ENCODE measurements at regions not wholly inside any gene's neighbourhood (a gene's known extent, or its start where the extent isn't known, plus 50 kb on each side); places are given as distances from the start of the nearest gene placed in this dataset.

DNA sequence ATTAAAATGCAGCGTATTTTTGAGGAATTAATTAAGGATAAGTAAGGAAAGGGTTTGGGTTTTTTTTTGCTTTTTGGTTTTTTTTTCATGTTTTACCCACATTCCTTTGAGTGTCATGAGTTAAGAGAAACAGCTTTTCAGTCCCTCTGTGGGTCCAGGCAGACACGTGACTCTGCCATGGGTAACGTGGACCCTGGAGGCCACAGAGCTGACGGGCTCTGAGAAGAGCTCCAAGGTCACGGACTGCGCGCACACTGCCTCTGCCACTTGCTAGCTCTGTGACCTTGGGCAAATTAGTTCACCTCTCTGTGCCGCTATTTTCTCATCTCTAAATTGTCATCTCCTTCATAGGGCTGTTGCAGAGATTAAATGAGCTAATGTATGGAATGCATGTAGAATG lies 588.2 kb upstream of the CDH11 start:
- Histone ChIP-seq H3K4me3 (ENCODE audit: low read depth, low read length) (no peak overlapping the region), H3K27me3 (ENCODE audit: control insufficient read depth, insufficient read depth, low read length) (peaks cover 6% of the 10 kb centered on the region), H3K36me3 (ENCODE audit: control insufficient read depth, insufficient read depth, low read length) (no peaks in the 10 kb centered on the region)
- POLR2A ChIA-PET, result interaction anchor here (0.8 kb wide), 1 partner anchor 9 kb away, joined by 3 read pairs; no protein-coding TSS in a partner anchor
- CTCF ChIA-PET, result interaction anchor here (1.3 to 1.4 kb wide), 2 partner anchors 10 to 13 kb away, joined by 3 to 4 read pairs; no protein-coding TSS in a partner anchor
- DNase-seq (ENCODE audit: low read depth), result no peak
- TF ChIP-seq, protein P1, sequence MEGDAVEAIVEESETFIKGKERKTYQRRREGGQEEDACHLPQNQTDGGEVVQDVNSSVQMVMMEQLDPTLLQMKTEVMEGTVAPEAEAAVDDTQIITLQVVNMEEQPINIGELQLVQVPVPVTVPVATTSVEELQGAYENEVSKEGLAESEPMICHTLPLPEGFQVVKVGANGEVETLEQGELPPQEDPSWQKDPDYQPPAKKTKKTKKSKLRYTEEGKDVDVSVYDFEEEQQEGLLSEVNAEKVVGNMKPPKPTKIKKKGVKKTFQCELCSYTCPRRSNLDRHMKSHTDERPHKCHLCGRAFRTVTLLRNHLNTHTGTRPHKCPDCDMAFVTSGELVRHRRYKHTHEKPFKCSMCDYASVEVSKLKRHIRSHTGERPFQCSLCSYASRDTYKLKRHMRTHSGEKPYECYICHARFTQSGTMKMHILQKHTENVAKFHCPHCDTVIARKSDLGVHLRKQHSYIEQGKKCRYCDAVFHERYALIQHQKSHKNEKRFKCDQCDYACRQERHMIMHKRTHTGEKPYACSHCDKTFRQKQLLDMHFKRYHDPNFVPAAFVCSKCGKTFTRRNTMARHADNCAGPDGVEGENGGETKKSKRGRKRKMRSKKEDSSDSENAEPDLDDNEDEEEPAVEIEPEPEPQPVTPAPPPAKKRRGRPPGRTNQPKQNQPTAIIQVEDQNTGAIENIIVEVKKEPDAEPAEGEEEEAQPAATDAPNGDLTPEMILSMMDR (IDR thresholded peaks at IDR 0.05; ENCODE audit: insufficient read depth, low read depth, low read length), result no peak

DNA sequence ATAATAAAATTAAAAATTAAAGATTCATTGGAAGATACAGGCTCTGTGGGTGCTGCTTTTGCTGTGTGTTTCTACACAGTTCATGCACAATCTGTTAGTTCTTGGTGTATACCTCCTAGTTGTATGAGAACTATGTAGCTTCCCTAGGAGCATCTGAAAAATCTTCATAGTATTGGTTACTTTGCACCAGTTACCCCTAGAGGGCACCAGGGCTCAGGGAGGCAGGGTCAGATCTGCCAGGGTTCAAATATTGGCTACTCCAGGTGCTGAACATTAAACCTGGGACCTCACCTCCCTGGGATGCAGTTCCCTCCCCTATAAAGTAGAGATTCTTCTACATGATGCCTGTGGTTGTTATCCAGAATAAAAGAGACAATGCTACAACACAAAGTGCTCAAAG lies 583.0 kb upstream of the CDH11 start:
- POLR2A ChIA-PET, result no interaction called here
- CTCF ChIA-PET, result interaction anchor here (0.8 kb wide), 2 partner anchors 96 to 231 kb away, joined by 3 read pairs; no protein-coding TSS in a partner anchor
- Histone ChIP-seq H3K36me3 (ENCODE audit: control insufficient read depth, insufficient read depth, low read length) (no peaks in the 10 kb centered on the region), H3K27me3 (ENCODE audit: control insufficient read depth, insufficient read depth, low read length) (no peaks in the 10 kb centered on the region; the same call in 1 of the 2 replicates), H3K4me3 (ENCODE audit: low read depth, low read length) (no peak overlapping the region)
- TF ChIP-seq, protein P1 (IDR thresholded peaks at IDR 0.05; ENCODE audit: insufficient read depth, low read depth, low read length), result peak; percentile 33; the same call in 1 of the 2 replicates
- DNase-seq (ENCODE audit: low read depth), result no peak

DNA sequence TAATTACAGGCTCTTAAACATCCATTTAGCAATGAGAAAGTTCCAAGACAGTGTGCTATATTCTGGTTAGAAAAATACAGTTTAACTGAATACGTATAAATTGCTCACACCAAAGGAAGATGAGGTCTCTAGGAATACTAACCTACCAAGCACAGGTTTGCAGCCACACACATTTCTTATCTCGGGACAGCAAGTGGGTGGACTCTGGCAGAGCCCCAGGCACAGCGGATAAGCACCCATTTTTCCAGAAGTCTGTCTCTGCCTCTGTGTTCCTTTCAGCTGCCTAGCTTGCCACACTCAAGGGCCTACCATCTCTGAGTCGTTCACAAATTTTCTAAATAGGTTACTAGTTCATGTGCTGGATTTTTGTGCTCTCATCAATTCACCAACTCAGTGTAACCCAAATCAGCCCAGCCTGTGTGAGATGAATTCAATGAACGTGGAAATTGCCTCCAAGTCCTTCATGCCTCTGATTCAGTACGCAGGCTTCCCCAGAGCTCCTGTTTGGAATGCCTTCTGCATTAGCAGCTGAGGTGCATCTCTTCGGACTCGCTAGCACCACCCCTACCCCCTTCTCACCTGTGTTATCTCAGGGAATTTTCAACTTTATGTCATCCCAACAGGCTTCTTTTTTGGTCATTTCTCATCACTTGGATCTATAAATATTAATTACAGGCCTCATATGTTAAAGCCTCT lies 581.0 kb upstream of the CDH11 start:
- no peak for DNase-seq (ENCODE audit: low read depth)
- H3K4me3 ChIP-seq (ENCODE audit: low read depth, low read length), result no peak overlapping the region
- ChIA-PET CTCF (no interaction called here), POLR2A (no interaction called here)
- H3K36me3 ChIP-seq (ENCODE audit: control insufficient read depth, insufficient read depth, low read length), result no peaks in the 10 kb centered on the region
- TF ChIP-seq, protein P1 (IDR thresholded peaks at IDR 0.05; ENCODE audit: insufficient read depth, low read depth, low read length), result no peak
- H3K27me3 ChIP-seq (ENCODE audit: control insufficient read depth, insufficient read depth, low read length), result no peaks in the 10 kb centered on the region; the same call in 1 of the 2 replicates

DNA sequence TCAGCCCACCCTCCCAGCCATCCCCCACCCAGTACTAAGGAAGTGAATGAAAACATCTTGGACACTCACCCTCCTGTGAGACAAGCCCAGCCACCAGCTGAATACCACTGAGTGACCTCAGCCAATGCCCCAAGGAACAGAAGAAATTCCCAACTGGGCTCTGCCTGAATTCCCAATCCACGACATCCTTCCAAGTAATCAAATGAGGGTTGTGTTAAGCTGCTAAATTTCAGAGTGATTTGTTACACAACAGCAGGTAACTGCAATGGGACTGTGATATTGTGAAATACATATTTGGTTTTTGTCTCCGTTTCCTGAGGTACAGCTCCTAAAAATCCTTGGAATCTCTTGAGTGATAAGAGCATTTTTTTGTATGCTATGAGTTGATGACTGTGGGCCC lies 578.7 kb upstream of the CDH11 start:
- POLR2A ChIA-PET, result no interaction called here
- H3K36me3 ChIP-seq (ENCODE audit: control insufficient read depth, insufficient read depth, low read length), result no peaks in the 10 kb centered on the region
- no peak overlapping the region for H3K4me3 ChIP-seq (ENCODE audit: low read depth, low read length)
- CTCF ChIA-PET, result interaction anchor here (1.3 kb wide), 1 partner anchor 9 kb away, joined by 4 read pairs; no protein-coding TSS in a partner anchor
- TF ChIP-seq, protein P1 (IDR thresholded peaks at IDR 0.05; ENCODE audit: insufficient read depth, low read depth, low read length), result no peak
- no peaks in the 10 kb centered on the region for H3K27me3 ChIP-seq (ENCODE audit: control insufficient read depth, insufficient read depth, low read length)
- DNase-seq (ENCODE audit: low read depth), result no peak

DNA sequence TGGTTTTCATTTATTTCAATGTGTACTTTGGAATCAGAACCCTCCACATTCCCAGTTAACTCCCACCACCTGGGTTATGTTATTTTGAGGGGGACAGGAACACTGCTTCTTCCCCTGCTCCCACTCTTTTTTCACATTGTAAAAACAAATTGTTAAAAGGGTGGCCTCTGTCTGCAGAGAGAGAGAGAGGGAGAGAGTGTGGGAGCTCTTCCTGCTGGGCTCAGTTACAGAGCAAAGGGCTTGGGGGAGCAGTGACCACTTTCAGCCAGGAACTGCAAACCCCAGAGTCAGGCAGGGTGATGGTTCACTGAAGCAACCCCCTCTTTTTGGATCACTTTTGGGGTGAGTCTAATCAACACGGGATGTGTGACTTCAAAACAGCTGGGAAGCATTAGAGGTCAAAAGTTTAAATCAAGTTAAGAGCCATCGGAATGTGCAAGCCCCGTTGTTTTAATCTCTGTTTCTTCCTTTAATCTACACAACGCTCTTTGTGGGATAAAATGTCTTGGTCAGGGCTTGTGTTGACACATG lies 577.0 kb upstream of the CDH11 start:
- Histone ChIP-seq H3K36me3 (ENCODE audit: control insufficient read depth, insufficient read depth, low read length) (no peaks in the 10 kb centered on the region), H3K4me3 (ENCODE audit: low read depth, low read length) (no peak overlapping the region), H3K27me3 (ENCODE audit: control insufficient read depth, insufficient read depth, low read length) (no peaks in the 10 kb centered on the region)
- ChIA-PET POLR2A (no interaction called here), CTCF (interaction anchor here (0.6 to 1.1 kb wide), 4 partner anchors 9 to 516 kb away, joined by 3 to 4 read pairs (median 3); no protein-coding TSS in a partner anchor)
- TF ChIP-seq, protein P1 (IDR thresholded peaks at IDR 0.05; ENCODE audit: insufficient read depth, low read depth, low read length), result no peak
- no peak for DNase-seq (ENCODE audit: low read depth)
